ENCODE measurements at regions not wholly inside any gene's neighbourhood (a gene's known extent, or its start where the extent isn't known, plus 50 kb on each side); places are given as distances from the start of the nearest gene placed in this dataset.
"Not testable (repeated sequence)": the region's sequence is repeated elsewhere in the genome, so short reads cannot be mapped to it uniquely, and the experiment has no call there.

DNA sequence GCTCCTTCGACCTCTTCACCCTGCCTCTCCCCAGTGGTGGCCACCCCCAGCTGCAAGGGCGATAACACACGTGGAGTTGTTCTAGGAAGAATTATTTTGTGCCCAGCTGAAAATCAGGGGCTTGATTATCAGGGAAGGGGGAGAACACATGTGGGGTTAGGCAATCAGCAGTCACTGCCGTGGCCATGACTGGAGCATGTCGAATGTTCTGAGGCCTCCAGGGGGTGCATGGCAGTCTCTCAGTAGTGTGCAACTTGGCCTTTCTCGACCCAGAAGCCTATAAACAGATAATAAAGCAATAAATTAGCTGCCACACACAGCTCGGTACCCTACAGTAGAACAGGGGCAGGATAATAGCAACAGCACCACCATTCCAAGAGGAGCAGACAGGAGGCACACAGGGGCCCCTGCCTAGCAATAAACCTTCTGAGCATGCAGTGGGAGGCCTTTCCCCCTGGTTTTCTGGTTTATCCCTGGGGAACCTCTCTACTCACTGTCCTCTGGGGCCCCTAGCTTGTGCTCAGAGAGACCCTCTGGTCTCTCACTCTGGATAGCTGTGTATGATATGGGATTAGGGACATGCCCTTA, 308.2 kb upstream of the PLGLB2 start:
- not testable (repeated sequence) for DNase-seq (ENCODE audit: extremely low read depth, insufficient read length); H3K36me3 ChIP-seq (ENCODE audit: control insufficient read depth, insufficient read depth, low read length); H3K27me3 ChIP-seq (replicated peaks; ENCODE audit: control insufficient read depth, insufficient read depth, low read length); H3K4me3 ChIP-seq (replicated peaks; ENCODE audit: low read depth, low read length)

GRCh38 chr2:87440650-87441049, 307.2 kb upstream of the PLGLB2 start:
- H3K4me3 ChIP-seq (replicated peaks; ENCODE audit: low read depth, low read length); H3K36me3 ChIP-seq (ENCODE audit: control insufficient read depth, insufficient read depth, low read length); H3K27me3 ChIP-seq (replicated peaks; ENCODE audit: control insufficient read depth, insufficient read depth, low read length); DNase-seq (ENCODE audit: extremely low read depth, insufficient read length): not testable (repeated sequence)

GRCh38 chr2:87441375-87441774, 306.5 kb upstream of the PLGLB2 start:
- H3K27me3 ChIP-seq (replicated peaks; ENCODE audit: control insufficient read depth, insufficient read depth, low read length); H3K36me3 ChIP-seq (ENCODE audit: control insufficient read depth, insufficient read depth, low read length); DNase-seq (ENCODE audit: extremely low read depth, insufficient read length); H3K4me3 ChIP-seq (replicated peaks; ENCODE audit: low read depth, low read length): not testable (repeated sequence)

- DNase-seq (ENCODE audit: extremely low read depth, insufficient read length); H3K36me3 ChIP-seq (ENCODE audit: control insufficient read depth, insufficient read depth, low read length); H3K27me3 ChIP-seq (replicated peaks; ENCODE audit: control insufficient read depth, insufficient read depth, low read length); H3K4me3 ChIP-seq (replicated peaks; ENCODE audit: low read depth, low read length): not testable (repeated sequence)
Observed at GRCh38 chr2:87442983-87443577, 304.8 kb upstream of the PLGLB2 start.

DNA sequence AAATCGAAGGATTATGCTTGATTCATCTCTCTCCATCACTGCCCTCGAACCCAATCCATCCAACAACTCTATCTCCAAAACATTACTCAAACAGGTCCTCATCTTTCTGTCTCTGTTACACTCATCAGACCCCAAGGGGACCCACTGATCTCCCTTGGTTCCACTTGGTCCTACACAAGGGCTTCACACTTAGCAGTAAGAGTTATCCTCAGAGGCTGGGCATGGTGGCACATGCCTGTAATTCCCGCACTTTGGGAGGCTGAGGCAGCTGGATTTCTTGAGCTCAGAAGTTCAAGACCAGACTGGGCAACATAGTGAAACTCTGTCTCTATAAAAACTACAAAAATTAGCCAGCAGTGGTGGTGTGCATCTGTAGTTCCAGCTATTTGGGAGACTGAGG, 302.9 kb upstream of the PLGLB2 start:
- H3K4me3 ChIP-seq (replicated peaks; ENCODE audit: low read depth, low read length); H3K36me3 ChIP-seq (ENCODE audit: control insufficient read depth, insufficient read depth, low read length); DNase-seq (ENCODE audit: extremely low read depth, insufficient read length); H3K27me3 ChIP-seq (replicated peaks; ENCODE audit: control insufficient read depth, insufficient read depth, low read length): not testable (repeated sequence)

GRCh38 chr2:87445613-87446312, 302.1 kb upstream of the PLGLB2 start:
- not testable (repeated sequence) for H3K4me3 ChIP-seq (replicated peaks; ENCODE audit: low read depth, low read length); DNase-seq (ENCODE audit: extremely low read depth, insufficient read length); H3K36me3 ChIP-seq (ENCODE audit: control insufficient read depth, insufficient read depth, low read length); H3K27me3 ChIP-seq (replicated peaks; ENCODE audit: control insufficient read depth, insufficient read depth, low read length)

DNA sequence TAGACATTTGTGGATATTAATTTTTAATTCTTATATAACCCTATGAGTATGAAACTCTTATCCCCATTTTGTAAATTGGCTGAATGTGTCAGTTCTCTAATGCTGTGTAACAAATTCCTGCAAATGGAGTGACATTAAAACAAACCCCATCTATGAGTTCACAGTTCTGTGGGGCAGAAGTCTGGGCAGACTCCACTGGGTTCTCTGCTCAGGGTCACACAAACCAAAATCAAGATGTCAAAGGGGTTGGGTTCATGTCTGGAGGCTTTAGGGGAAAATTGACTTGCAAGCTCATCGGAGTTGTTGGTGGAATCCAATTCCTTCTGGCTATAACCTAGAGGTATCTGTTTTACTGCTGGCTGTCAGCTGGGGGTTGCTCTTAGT, 301.6 kb upstream of the PLGLB2 start:
- not testable (repeated sequence) for H3K4me3 ChIP-seq (replicated peaks; ENCODE audit: low read depth, low read length); DNase-seq (ENCODE audit: extremely low read depth, insufficient read length); H3K36me3 ChIP-seq (ENCODE audit: control insufficient read depth, insufficient read depth, low read length); H3K27me3 ChIP-seq (replicated peaks; ENCODE audit: control insufficient read depth, insufficient read depth, low read length)

- DNase-seq (ENCODE audit: extremely low read depth, insufficient read length); H3K36me3 ChIP-seq (ENCODE audit: control insufficient read depth, insufficient read depth, low read length); H3K27me3 ChIP-seq (replicated peaks; ENCODE audit: control insufficient read depth, insufficient read depth, low read length); H3K4me3 ChIP-seq (replicated peaks; ENCODE audit: low read depth, low read length): not testable (repeated sequence)
Observed at GRCh38 chr2:87449462-87449980, 298.4 kb upstream of the PLGLB2 start.

DNA sequence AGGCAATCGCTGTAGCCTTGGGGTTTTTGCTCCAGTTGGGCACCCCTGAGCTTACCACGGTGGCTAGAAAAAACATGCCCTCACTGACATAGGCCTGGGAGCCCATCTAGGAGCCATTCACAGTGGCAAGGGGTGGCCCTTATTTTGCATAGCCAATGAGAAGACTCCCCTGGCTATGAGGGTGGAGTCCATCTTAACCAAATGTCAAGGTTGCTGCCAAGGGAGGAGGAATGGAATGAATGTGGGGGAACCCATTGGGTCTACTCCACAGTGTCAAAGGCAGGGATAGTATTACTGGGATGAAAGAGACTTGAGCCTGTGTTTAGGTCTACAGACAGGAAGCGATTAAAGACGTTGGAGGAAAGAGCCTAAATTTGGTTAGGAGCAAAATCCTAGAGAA, 295.7 kb upstream of the PLGLB2 start:
- DNase-seq (ENCODE audit: extremely low read depth, insufficient read length); H3K36me3 ChIP-seq (ENCODE audit: control insufficient read depth, insufficient read depth, low read length); H3K4me3 ChIP-seq (replicated peaks; ENCODE audit: low read depth, low read length); H3K27me3 ChIP-seq (replicated peaks; ENCODE audit: control insufficient read depth, insufficient read depth, low read length): not testable (repeated sequence)

DNA sequence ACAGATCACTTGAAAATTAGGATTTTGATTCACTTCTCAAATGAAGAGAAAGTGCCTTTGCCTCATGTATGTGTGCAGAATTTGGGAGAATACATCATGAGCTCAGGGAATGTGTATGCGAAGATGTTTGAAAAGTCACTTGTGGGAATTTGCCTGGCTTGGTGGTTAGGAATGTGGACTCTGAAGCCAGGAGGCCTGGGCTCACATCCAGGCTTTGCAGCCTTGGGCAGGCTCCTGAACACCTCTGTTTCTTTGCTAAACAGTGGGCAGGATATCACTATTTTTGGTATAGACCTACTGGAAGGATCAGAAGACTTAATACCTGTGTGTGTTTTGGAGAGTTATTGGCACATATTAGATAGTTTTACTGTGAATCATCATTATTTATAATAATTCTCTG, 295.0 kb upstream of the PLGLB2 start:
- H3K36me3 ChIP-seq (ENCODE audit: control insufficient read depth, insufficient read depth, low read length); H3K27me3 ChIP-seq (replicated peaks; ENCODE audit: control insufficient read depth, insufficient read depth, low read length); DNase-seq (ENCODE audit: extremely low read depth, insufficient read length); H3K4me3 ChIP-seq (replicated peaks; ENCODE audit: low read depth, low read length): not testable (repeated sequence)

- H3K36me3 ChIP-seq (ENCODE audit: control insufficient read depth, insufficient read depth, low read length); DNase-seq (ENCODE audit: extremely low read depth, insufficient read length); H3K27me3 ChIP-seq (replicated peaks; ENCODE audit: control insufficient read depth, insufficient read depth, low read length); H3K4me3 ChIP-seq (replicated peaks; ENCODE audit: low read depth, low read length): not testable (repeated sequence)
Observed at GRCh38 chr2:87453965-87454364, 293.9 kb upstream of the PLGLB2 start.

DNA sequence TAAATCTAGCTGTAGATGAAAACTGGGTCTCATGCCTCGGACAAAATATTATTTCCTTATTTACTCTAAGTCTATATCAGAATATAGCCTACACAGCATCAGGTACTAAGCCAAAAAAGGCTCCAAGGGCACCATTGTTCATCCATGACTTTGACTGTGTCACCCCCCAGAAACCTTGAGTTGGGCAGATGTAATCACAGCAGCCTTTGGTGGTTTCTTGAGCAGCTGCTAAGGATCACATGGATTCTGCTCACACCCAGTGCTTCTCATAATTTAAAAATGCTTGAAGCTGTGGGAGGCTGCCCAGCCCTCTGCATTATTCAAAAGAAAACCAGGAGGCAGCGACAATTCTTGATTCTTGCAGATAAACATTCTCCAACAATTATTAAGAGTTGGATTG, 293.5 kb upstream of the PLGLB2 start:
- not testable (repeated sequence) for DNase-seq (ENCODE audit: extremely low read depth, insufficient read length); H3K36me3 ChIP-seq (ENCODE audit: control insufficient read depth, insufficient read depth, low read length); H3K4me3 ChIP-seq (replicated peaks; ENCODE audit: low read depth, low read length); H3K27me3 ChIP-seq (replicated peaks; ENCODE audit: control insufficient read depth, insufficient read depth, low read length)

GRCh38 chr2:87455209-87455853, 292.6 kb upstream of the PLGLB2 start:
- not testable (repeated sequence) for H3K27me3 ChIP-seq (replicated peaks; ENCODE audit: control insufficient read depth, insufficient read depth, low read length); DNase-seq (ENCODE audit: extremely low read depth, insufficient read length); H3K36me3 ChIP-seq (ENCODE audit: control insufficient read depth, insufficient read depth, low read length)
- peak overlapping the region; percentile 52 for H3K4me3 ChIP-seq (replicated peaks; ENCODE audit: low read depth, low read length)

DNA sequence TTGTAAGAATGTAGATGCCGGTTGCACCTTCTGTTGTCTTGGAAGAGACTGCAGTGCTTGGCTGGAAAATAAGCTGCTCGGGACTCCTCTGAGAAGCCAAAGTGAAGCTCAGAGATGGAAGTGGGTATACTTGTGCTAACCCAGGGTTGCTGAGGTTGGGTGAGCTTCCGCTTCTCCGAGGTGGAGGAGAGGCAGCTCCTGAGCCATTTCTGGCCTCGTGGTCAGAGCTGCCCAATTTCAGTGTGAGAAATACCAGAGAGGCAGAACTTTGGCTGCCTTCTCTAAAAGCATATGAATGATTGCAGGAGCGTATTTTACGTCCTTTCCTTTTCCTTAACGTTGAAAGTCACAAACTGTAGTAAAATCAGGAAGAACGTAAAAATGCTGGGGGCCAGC, 292.0 kb upstream of the PLGLB2 start:
- H3K27me3 ChIP-seq (replicated peaks; ENCODE audit: control insufficient read depth, insufficient read depth, low read length); DNase-seq (ENCODE audit: extremely low read depth, insufficient read length); H3K36me3 ChIP-seq (ENCODE audit: control insufficient read depth, insufficient read depth, low read length): not testable (repeated sequence)
- peak overlapping the region; percentile 52 for H3K4me3 ChIP-seq (replicated peaks; ENCODE audit: low read depth, low read length)

Data from GM06990 (cell line).